MCF 10A (cell line): ENCODE measurements at regions not wholly inside any gene's neighbourhood (a gene's known extent, or its start where the extent isn't known, plus 50 kb on each side); places are given as distances from the start of the nearest gene placed in this dataset.
A peak's percentile ranks its signal among the peaks of the same experiment; 100 is the strongest.

Source experiments
- BruUV-seq: library from RNA; stranded (reverse); fragments of 400-500 nt; replicated peaks from 2 replicates; lab custom pipeline; 2021; lab: Mats Ljungman, UMichigan
- CTCF ChIA-PET: fragments of 300-600 bp; sonication (Branson Sonifier 250); formaldehyde crosslinking; extraction: SDS; loops from one replicate; lab custom pipeline; 2021; ENCODE audit warnings: antibody characterized with exemption, inconsistent platforms; lab: Yijun Ruan, JAX
- POLR2A ChIA-PET: fragments of 300-600, 350-650 bp; sonication (Branson Sonifier 250); formaldehyde crosslinking; extraction: SDS; loops from one replicate; lab custom pipeline; 2020; ENCODE audit warnings: antibody characterized with exemption, inconsistent platforms; lab: Yijun Ruan, JAX
- DNase-seq: peaks from one replicate; pipeline ENCODE4 v3.0.0-alpha.2; 2018; ENCODE audit not compliant: unreplicated experiment
- H3K27ac Mint-ChIP-seq: one replicate; pipeline ENCODE4 v1.8.0; 2022; ENCODE audit warnings: mild to moderate bottlenecking, low read depth, mixed read lengths; ENCODE audit not compliant: unreplicated experiment
- H3K27me3 Mint-ChIP-seq: one replicate; pipeline ENCODE4 v1.8.0; 2022; ENCODE audit warnings: mixed read lengths; ENCODE audit not compliant: insufficient read depth, unreplicated experiment
- H3K36me3 Mint-ChIP-seq: one replicate; pipeline ENCODE4 v1.8.0; 2022; ENCODE audit warnings: mild to moderate bottlenecking, moderate library complexity, mixed read lengths; ENCODE audit not compliant: insufficient read depth, unreplicated experiment
- H3K4me1 Mint-ChIP-seq: one replicate; pipeline ENCODE4 v1.8.0; 2022; ENCODE audit warnings: mixed read lengths; ENCODE audit not compliant: insufficient read depth, unreplicated experiment
- H3K4me3 Mint-ChIP-seq: one replicate; pipeline ENCODE4 v1.8.0; 2022; ENCODE audit warnings: mild to moderate bottlenecking, moderate library complexity, mixed read lengths; ENCODE audit not compliant: unreplicated experiment
- H3K9me3 Mint-ChIP-seq: one replicate; pipeline ENCODE4 v1.8.0; 2022; ENCODE audit warnings: mixed read lengths; ENCODE audit not compliant: unreplicated experiment
- CTCF ChIP-seq: fragments of 200-600 bp; IDR thresholded peaks from one replicate; pipeline ENCODE4 v1.8.0; 2022; ENCODE audit warnings: antibody characterized with exemption, mild to moderate bottlenecking; ENCODE audit not compliant: unreplicated experiment
- intact Hi-C: fragments of 100-400 bp; cut with micrococcal nuclease; formaldehyde crosslinking; loops from 2 replicates; pipeline ENCODE4 v1.14.1; 2022

GRCh38 chr2:234306426-234307173 is 190.3 kb downstream of the ARL4C start:
- no TSS peak for BruUV-seq
- Mint-ChIP-seq H3K27ac (peak overlapping the region; percentile 56), H3K9me3 (no peaks in the 10 kb centered on the region), H3K36me3 (no peaks in the 10 kb centered on the region), H3K4me3 (no peak overlapping the region), H3K27me3 (no peaks in the 10 kb centered on the region), H3K4me1 (peaks cover 33% of the 10 kb centered on the region)
- POLR2A ChIA-PET = interaction anchor here (0.8 to 3.1 kb wide), 7 partner anchors 15 to 189 kb away, joined by 3 to 17 read pairs (median 6); no protein-coding TSS in a partner anchor
- peak; percentile 60 for DNase-seq
- TF ChIP-seq CTCF = no peak
- CTCF ChIA-PET = interaction anchor here (0.5 to 0.9 kb wide), 2 partner anchors 14 to 1032 kb away, joined by 3 read pairs; no protein-coding TSS in a partner anchor
- intact Hi-C loops = loop anchor here (5.0 kb wide), 1 partner anchor 191 kb away; the partner anchor contains the start of gene ARL4C

GRCh38 chr2:234305846-234306245 is 191.0 kb downstream of the ARL4C start:
- TF ChIP-seq CTCF = no peak
- Mint-ChIP-seq H3K27ac (peak overlapping the region; percentile 56), H3K36me3 (no peaks in the 10 kb centered on the region), H3K4me3 (no peak overlapping the region), H3K27me3 (no peaks in the 10 kb centered on the region), H3K9me3 (no peaks in the 10 kb centered on the region), H3K4me1 (peaks cover 33% of the 10 kb centered on the region)
- intact Hi-C loops = loop anchor here (5.0 kb wide), 1 partner anchor 191 kb away; the partner anchor contains the start of gene ARL4C
- ChIA-PET POLR2A (interaction anchor here (0.7 to 3.1 kb wide), 12 partner anchors 30 to 191 kb away, joined by 3 to 17 read pairs (median 4); partner anchors contain the start of gene ARL4C), CTCF (interaction anchor here (0.5 to 1.2 kb wide), 4 partner anchors 22 to 1031 kb away, joined by 3 read pairs; no protein-coding TSS in a partner anchor)
- no TSS peak for BruUV-seq
- DNase-seq = no peak

GRCh38 chr2:234304950-234305349 is 191.9 kb downstream of the ARL4C start:
- POLR2A ChIA-PET = interaction anchor here (0.7 to 3.1 kb wide), 13 partner anchors 31 to 191 kb away, joined by 3 to 17 read pairs (median 4); no protein-coding TSS in a partner anchor
- peak overlapping the region; percentile 56 for H3K27ac Mint-ChIP-seq
- H3K4me3 Mint-ChIP-seq = peak overlapping the region; percentile 22
- intact Hi-C loops = loop anchor here (5.0 kb wide), 1 partner anchor 192 kb away; the partner anchor contains the start of gene ARL4C
- no peak for TF ChIP-seq CTCF
- H3K9me3 Mint-ChIP-seq = no peaks in the 10 kb centered on the region
- H3K27me3 Mint-ChIP-seq = no peaks in the 10 kb centered on the region
- DNase-seq = peak; percentile 66
- CTCF ChIA-PET = interaction anchor here (1.0 to 1.2 kb wide), 4 partner anchors 13 to 135 kb away, joined by 3 to 5 read pairs (median 4); no protein-coding TSS in a partner anchor
- no TSS peak for BruUV-seq
- H3K4me1 Mint-ChIP-seq = peaks cover 33% of the 10 kb centered on the region
- no peaks in the 10 kb centered on the region for H3K36me3 Mint-ChIP-seq

GRCh38 chr2:234302664-234302991 is 194.3 kb downstream of the ARL4C start:
- H3K9me3 Mint-ChIP-seq = no peaks in the 10 kb centered on the region
- no TSS peak for BruUV-seq
- intact Hi-C loops = no loop called here
- ChIA-PET POLR2A (no interaction called here), CTCF (no interaction called here)
- no peak overlapping the region for H3K4me3 Mint-ChIP-seq
- H3K36me3 Mint-ChIP-seq = no peaks in the 10 kb centered on the region
- H3K27me3 Mint-ChIP-seq = no peaks in the 10 kb centered on the region
- peaks cover 33% of the 10 kb centered on the region for H3K4me1 Mint-ChIP-seq
- no peak for DNase-seq
- no peak overlapping the region for H3K27ac Mint-ChIP-seq
- TF ChIP-seq CTCF = no peak
